ENCODE measurements at regions not wholly inside any gene's neighbourhood (a gene's known extent, or its start where the extent isn't known, plus 50 kb on each side); places are given as distances from the start of the nearest gene placed in this dataset.

DNA sequence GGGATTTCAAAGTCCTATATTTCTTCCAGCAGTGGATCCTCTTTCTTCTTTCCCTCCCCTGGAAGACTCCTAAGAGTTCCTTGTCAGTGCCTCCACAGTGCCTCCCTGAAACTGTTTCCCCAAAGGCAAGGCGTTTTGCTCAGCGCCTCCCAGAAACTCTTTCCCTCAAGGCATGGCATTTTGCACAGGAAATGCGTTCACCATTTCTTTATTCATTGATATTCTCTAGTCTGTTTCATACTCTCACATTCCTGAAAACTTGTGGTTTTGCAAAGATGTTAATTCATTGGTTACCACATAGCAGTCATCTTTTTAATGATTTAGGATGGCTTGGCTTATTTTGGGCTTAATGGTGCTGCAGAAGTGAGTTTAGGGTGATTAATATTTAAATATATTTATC lies 177.3 kb upstream of the SLC10A2 start:
- TF ChIP-seq, protein P1, sequence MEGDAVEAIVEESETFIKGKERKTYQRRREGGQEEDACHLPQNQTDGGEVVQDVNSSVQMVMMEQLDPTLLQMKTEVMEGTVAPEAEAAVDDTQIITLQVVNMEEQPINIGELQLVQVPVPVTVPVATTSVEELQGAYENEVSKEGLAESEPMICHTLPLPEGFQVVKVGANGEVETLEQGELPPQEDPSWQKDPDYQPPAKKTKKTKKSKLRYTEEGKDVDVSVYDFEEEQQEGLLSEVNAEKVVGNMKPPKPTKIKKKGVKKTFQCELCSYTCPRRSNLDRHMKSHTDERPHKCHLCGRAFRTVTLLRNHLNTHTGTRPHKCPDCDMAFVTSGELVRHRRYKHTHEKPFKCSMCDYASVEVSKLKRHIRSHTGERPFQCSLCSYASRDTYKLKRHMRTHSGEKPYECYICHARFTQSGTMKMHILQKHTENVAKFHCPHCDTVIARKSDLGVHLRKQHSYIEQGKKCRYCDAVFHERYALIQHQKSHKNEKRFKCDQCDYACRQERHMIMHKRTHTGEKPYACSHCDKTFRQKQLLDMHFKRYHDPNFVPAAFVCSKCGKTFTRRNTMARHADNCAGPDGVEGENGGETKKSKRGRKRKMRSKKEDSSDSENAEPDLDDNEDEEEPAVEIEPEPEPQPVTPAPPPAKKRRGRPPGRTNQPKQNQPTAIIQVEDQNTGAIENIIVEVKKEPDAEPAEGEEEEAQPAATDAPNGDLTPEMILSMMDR (IDR thresholded peaks at IDR 0.05): no peak
- no peak for TF ChIP-seq POLR2A (IDR thresholded peaks at IDR 0.05)
